ENCODE measurements at regions not wholly inside any gene's neighbourhood (a gene's known extent, or its start where the extent isn't known, plus 50 kb on each side); places are given as distances from the start of the nearest gene placed in this dataset.

DNA sequence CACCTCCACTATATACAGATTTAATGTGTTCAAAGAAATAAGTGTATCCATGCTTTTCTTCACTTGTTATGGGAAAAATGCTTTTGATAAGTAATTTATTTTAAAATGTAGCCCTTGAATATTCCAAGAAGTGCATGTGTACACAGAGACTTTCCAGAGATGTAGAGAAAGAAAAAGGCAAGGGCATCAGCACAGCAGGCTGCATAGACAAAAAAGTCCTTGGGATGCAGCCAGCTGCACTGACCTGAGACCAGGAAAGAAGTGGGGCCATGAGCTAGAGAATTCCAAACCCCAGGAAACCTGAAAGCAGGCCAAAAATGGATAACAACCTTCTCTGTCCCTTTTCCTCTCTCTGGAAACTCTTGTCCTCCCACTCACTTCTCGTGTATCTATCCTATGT is 51.6 kb upstream of the PRDM8 start:
- no peak for DNase-seq

GRCh38 chr4:80144676-80145470 is 52.4 kb upstream of the PRDM8 start:
- DNase-seq, result no peak

GRCh38 chr4:80143307-80143679 is 54.0 kb upstream of the PRDM8 start:
- DNase-seq, result no peak

- DNase-seq, result no peak
Measured at GRCh38 chr4:80142394-80143306, 54.7 kb upstream of the PRDM8 start.

DNA sequence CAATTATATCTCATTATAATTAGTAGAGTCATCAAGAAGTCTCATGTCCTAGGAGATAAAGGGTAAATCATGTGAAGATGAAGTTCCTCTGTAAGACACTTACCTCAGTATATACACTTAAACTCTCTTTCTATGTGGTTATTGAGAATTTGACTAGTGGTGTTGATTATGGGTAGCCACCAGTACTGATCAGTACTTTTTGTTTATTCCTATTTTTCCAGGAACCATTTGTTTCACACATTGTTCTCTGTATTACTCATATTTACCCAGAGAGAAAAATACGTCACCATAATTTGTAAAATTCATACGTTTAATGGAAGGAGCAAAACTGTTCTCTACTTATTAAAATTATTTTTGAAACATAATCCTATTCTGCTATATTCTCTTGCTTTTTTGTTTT is 55.8 kb upstream of the PRDM8 start:
- DNase-seq, result no peak

DNA sequence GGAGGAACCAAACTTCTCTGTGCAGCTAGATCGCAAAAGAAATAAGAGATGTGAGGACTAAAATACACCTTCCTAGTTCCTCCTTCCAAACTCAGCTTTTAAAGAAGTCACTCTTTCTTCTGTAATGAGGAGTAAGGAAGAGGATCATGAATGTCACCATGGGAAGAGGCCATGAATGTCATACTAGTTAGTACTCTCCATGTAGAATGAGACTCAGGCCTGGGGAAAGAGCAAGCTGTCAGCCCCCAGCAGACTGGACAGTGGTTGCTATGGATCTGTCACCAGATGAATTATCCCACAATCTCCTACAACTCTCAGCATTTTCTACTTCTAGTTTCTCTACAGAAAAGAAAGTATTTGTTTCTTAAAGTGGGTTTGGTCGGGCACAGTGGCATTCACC is 57.1 kb upstream of the PRDM8 start:
- no peak for DNase-seq

DNA sequence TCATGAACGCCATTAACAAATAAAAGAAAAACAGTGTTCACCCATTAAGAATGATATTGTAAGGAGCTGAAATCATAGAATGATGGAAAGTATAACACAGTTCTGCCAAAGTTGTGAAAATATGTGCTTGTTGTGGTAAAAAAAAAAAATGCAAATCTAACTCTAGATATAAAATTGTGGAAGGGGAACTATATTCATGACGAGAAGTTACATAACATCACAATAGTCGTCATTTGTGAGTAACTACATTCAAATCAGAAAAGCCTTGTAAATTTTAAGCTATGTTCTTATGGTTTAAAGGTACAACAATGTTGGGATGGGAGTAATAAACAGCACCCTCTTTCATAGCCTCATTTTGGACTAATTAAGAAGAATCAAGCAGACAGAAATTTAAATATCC is 57.6 kb upstream of the PRDM8 start:
- no peak for DNase-seq

GRCh38 chr4:80138551-80139538 is 58.5 kb upstream of the PRDM8 start:
- peak; percentile 48 for DNase-seq

DNA sequence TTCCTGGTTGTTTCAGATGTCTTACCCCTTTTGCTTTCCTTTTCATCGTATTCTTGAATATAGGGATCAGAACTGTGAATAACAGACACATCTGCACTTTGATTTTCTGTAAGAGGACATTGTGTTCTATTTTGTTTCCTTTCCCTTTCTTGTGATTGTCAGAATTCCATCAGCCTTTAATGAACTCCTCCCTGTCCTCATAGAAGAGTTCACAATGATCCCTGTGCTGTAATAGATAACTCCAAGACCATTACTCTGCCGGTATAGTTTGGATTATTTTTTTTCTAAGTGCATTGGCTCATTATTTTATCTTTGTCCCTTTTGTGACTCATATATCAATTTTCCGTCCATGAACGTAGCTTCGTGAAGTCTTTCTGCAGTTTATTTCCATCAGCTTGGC is 59.7 kb upstream of the PRDM8 start:
- no peak for DNase-seq

- no peak for DNase-seq
Measured at GRCh38 chr4:80136270-80136669, 61.0 kb upstream of the PRDM8 start.

DNA sequence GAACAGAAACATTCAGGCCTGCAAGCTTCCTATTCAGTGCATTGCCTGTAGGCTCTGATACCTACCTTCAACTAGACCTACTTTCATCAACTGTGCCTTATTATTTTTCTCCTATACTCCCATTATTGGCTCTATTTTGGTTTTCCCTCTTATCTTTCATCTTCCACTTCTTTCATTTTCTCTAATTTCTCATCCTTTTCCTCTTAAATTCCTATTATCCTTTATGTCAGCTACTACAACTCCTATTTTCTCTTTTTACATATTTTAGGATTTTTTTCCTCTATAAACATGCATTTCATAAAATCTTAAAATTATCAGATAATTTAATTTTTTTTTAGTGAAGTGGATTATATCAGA is 61.6 kb upstream of the PRDM8 start:
- no peak for DNase-seq

DNA sequence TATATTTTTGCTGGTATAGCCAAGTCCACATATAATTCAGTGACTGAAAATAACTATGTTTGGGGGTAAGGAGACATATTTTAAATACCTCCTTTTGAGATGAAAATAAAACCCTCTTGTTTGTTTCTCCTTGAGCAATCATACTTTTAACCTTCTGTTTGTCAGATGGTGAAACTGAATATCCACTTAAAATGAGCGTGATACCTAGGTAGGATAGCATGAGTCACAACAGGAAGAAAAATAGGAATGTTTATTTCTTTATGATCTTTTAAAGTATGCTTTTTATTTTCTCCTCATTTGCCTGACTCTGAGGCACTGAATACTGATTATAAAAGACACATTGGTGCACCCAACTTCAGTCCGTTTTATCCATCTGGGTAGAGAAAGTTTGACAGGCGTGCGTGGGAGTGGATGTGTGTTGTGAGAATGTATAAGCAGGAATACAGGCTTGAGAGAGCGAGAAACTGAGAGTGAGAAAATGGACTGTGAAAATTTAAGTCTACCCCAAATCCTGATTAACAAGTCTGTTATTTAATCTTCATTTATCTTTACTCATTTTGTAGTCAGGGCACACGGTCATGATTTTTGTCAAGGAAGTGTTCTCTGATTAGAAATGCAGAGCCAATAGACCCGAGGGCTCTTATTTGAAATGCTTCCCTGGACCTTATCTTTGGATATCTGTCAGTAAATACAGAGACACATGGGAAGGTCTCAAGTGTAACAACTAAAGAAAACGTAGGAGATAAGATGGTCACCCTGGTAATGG is 62.1 kb upstream of the ANTXR2 start:
- no peak for DNase-seq

GRCh38 chr4:80133240-80133783 is 60.3 kb upstream of the ANTXR2 start:
- no peak for DNase-seq

DNA sequence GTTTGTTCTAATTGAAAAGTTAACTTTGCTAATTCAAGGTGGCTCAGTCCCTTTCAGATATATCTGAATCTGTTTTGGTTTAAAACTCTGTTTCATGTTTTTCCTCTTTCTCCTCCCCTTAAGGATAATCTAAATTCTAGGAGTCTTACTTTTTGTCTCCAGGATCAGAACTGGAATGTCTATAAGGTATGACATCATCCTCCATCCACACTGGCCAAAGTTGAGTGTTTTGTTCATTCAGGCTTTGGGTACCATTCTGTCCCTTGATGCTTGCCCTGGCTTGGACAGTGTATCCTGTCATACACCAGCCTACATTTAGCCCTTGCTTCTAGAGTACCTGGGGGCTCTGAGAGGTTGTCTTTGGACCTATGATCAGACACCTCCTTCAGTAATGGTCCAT is 56.8 kb upstream of the ANTXR2 start:
- DNase-seq, result no peak

- no peak for DNase-seq
Measured at GRCh38 chr4:80128941-80129340, 55.9 kb upstream of the ANTXR2 start.

DNA sequence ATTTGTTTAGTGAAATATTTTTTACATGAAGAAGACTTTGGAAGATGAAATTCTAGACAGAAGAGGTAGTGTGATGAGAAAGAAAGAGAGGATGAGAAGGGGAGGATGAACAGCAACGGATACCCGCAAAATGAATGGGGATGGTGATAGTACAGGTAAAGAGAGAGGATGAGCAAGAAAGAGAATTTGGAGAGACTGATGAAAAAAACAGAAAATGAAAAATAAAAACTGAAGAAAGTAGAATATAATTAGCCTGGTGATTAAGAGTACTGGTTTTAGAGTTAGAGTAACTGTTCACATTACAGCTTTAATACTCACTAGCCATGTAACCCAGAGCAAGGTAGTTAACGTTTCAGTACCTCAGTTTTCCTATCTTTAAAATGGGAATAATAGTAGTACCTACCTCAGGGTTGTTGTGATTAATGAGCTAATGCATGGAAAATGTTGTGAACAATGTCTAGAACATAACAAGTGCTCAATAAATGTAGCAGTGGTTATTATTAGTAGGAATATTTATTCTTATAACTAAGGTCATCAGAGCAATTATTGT is 54.9 kb upstream of the ANTXR2 start:
- no peak for DNase-seq

GRCh38 chr4:80126435-80126834 is 53.4 kb upstream of the ANTXR2 start:
- no peak for DNase-seq

GRCh38 chr4:80125252-80126177 is 52.5 kb upstream of the ANTXR2 start:
- peak; percentile 2 for DNase-seq

- DNase-seq, result no peak
Measured at GRCh38 chr4:80124246-80125211, 51.5 kb upstream of the ANTXR2 start.
